Osteoblast (primary cell): ENCODE measurements at regions not wholly inside any gene's neighbourhood (a gene's known extent, or its start where the extent isn't known, plus 50 kb on each side); places are given as distances from the start of the nearest gene placed in this dataset.

Experiments
- DNase-seq: peaks from one replicate; pipeline ENCODE4 v3.0.0; 2011; ENCODE audit warnings: low spot score, mixed read lengths; ENCODE audit not compliant: insufficient read length; ENCODE audit errors: missing footprints
- H2AFZ ChIP-seq: 2 replicates; pipeline ENCODE4 v1.6.0; 2011; ENCODE audit warnings: mild to moderate bottlenecking, low read length
- H3K27ac ChIP-seq: 2 replicates; pipeline ENCODE4 v1.5.1; 2011; ENCODE audit warnings: mild to moderate bottlenecking, low read depth, low read length, moderate library complexity
- H3K27me3 ChIP-seq: 2 replicates; pipeline ENCODE4 v1.6.0; 2012; ENCODE audit warnings: mild to moderate bottlenecking, control low read depth, inconsistent platforms, low read length, moderate library complexity; ENCODE audit not compliant: insufficient read depth
- H3K36me3 ChIP-seq: 2 replicates; pipeline ENCODE4 v1.5.1; 2011; ENCODE audit warnings: mild to moderate bottlenecking, low read length, control low read depth, moderate library complexity; ENCODE audit not compliant: insufficient read depth
- H3K4me1 ChIP-seq: 2 replicates; pipeline ENCODE4 v1.5.1; 2011; ENCODE audit warnings: mild to moderate bottlenecking, low read length, control low read depth, moderate library complexity; ENCODE audit not compliant: insufficient read depth
- H3K4me2 ChIP-seq: 2 replicates; pipeline ENCODE4 v1.6.0; 2011; ENCODE audit warnings: mild to moderate bottlenecking, low read length; ENCODE audit not compliant: insufficient read depth
- H3K4me3 ChIP-seq: fragments of 200-600 bp; sonication (generic); 3 replicates; pipeline ENCODE4 v1.5.1; 2012; ENCODE audit warnings: mild to moderate bottlenecking, low read length, inconsistent platforms; ENCODE audit not compliant: insufficient read depth
- H3K79me2 ChIP-seq: 2 replicates; pipeline ENCODE4 v1.6.0; 2012; ENCODE audit warnings: mild to moderate bottlenecking, low read length, control low read depth, inconsistent platforms; ENCODE audit not compliant: insufficient read depth
- H3K9me3 ChIP-seq: 2 replicates; pipeline ENCODE4 v1.5.1; 2011; ENCODE audit warnings: low read depth, low read length, control low read depth
- H4K20me1 ChIP-seq: 2 replicates; pipeline ENCODE4 v1.6.0; 2012; ENCODE audit warnings: mild to moderate bottlenecking, low read length, control low read depth; ENCODE audit not compliant: insufficient read depth
- CTCF ChIP-seq: IDR thresholded peaks from 2 replicates; pipeline ENCODE4 v1.5.1; 2011; ENCODE audit warnings: mild to moderate bottlenecking, low read depth, low read length, moderate library complexity; ENCODE audit errors: extremely low read depth

- H3K4me2 ChIP-seq = no peak overlapping the region
- no peak overlapping the region for H3K4me3 ChIP-seq
- no peaks in the 10 kb centered on the region for H3K36me3 ChIP-seq
- no peaks in the 10 kb centered on the region for H3K79me2 ChIP-seq
- H4K20me1 ChIP-seq = no peaks in the 10 kb centered on the region
- H3K4me1 ChIP-seq = peaks cover 7% of the 10 kb centered on the region
- no peaks in the 10 kb centered on the region for H3K9me3 ChIP-seq
- peak overlapping the region; percentile 50 for H2AFZ ChIP-seq
- no peaks in the 10 kb centered on the region for H3K27me3 ChIP-seq
- H3K27ac ChIP-seq = no peak overlapping the region
- TF ChIP-seq CTCF = no peak
- DNase-seq = peak; percentile 35
Observed at GRCh38 chr4:17275836-17276235, 236.1 kb downstream of the QDPR start.

GRCh38 chr4:17273047-17273446 lies 238.8 kb downstream of the QDPR start:
- Histone ChIP-seq H2AFZ (no peak overlapping the region), H3K4me3 (no peak overlapping the region), H3K4me2 (no peak overlapping the region), H3K9me3 (no peaks in the 10 kb centered on the region), H3K4me1 (peaks cover 7% of the 10 kb centered on the region), H3K36me3 (no peaks in the 10 kb centered on the region), H3K79me2 (no peaks in the 10 kb centered on the region), H4K20me1 (no peaks in the 10 kb centered on the region), H3K27me3 (peaks cover 3% of the 10 kb centered on the region), H3K27ac (no peak overlapping the region)
- DNase-seq = no peak
- no peak for TF ChIP-seq CTCF

- TF ChIP-seq CTCF = no peak
- H4K20me1 ChIP-seq = no peaks in the 10 kb centered on the region
- H2AFZ ChIP-seq = no peak overlapping the region
- no peak overlapping the region for H3K27ac ChIP-seq
- DNase-seq = peak; percentile 45
- H3K79me2 ChIP-seq = no peaks in the 10 kb centered on the region
- H3K4me3 ChIP-seq = no peak overlapping the region
- no peaks in the 10 kb centered on the region for H3K36me3 ChIP-seq
- H3K4me2 ChIP-seq = no peak overlapping the region
- H3K27me3 ChIP-seq = peaks cover 3% of the 10 kb centered on the region
- no peaks in the 10 kb centered on the region for H3K9me3 ChIP-seq
- H3K4me1 ChIP-seq = peaks cover 4% of the 10 kb centered on the region
Observed at GRCh38 chr4:17272154-17272553, 239.7 kb downstream of the QDPR start.

GRCh38 chr4:17265653-17266052 lies 246.2 kb downstream of the QDPR start:
- Histone ChIP-seq H3K4me2 (no peak overlapping the region), H3K79me2 (no peaks in the 10 kb centered on the region), H3K9me3 (no peaks in the 10 kb centered on the region), H3K4me1 (no peaks in the 10 kb centered on the region), H3K36me3 (no peaks in the 10 kb centered on the region), H4K20me1 (no peaks in the 10 kb centered on the region), H3K27me3 (peaks cover 3% of the 10 kb centered on the region), H2AFZ (no peak overlapping the region), H3K27ac (no peak overlapping the region), H3K4me3 (no peak overlapping the region)
- TF ChIP-seq CTCF = no peak
- no peak for DNase-seq
